ENCODE measurements at regions not wholly inside any gene's neighbourhood (a gene's known extent, or its start where the extent isn't known, plus 50 kb on each side); places are given as distances from the start of the nearest gene placed in this dataset.

DNA sequence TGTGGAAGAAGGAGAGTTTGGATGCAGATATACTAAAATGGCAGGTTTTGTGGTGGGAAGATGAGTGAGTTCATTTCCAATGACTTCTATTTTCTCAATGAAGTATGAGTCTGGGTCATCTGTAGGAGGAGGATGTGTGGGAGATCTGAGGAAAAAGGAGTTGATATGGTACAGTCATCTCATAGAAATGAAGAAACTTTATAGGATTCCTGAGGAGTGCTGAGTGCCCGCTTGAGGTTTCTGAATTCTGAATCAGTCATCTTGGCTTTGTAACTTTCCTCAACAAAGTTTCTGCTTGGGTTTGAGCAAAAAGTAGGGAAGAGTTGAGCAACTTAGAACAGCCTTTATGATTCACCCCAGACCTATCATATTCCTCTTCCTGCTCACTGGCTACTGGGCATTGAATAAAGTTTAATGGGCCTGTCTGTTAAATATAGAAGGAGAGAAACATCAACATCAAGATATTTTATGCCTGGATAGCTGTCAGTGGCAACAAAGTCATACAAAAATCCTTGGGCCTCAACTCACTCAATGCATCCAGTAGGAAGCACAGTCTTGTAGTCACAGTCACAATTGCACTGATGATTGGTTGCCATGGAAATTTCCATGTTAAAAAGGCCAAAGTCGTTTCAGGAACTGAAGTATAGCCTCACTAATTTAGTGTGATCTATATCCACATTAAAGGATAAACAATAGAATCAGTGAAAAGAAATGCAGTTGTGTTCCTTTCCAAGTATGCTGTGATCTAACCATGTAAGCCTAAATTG lies 284.7 kb downstream of the DUSP6 start:
- no peak overlapping the region for H3K27ac ChIP-seq
- TF ChIP-seq POLR2AphosphoS5 (IDR thresholded peaks at IDR 0.05) (no peak), EP300 (IDR thresholded peaks at IDR 0.05) (no peak), POLR2A (IDR thresholded peaks at IDR 0.05) (no peak), CTCF (IDR thresholded peaks at IDR 0.05) (no peak)
- H3K4me1 ChIP-seq = no peaks in the 10 kb centered on the region
- ATAC-seq (ENCODE audit: low FRiP score in 2 of 2) (no peak), DNase-seq (no peak)
- H3K27me3 ChIP-seq = no peaks in the 10 kb centered on the region
- WGBS, 2 donors = 64 to 78% methylated on average over 2 of the region's 2 CpGs
- H3K9me3 ChIP-seq = no peaks in the 10 kb centered on the region
- H3K4me3 ChIP-seq = no peak overlapping the region
- H3K36me3 ChIP-seq = no peaks in the 10 kb centered on the region

DNA sequence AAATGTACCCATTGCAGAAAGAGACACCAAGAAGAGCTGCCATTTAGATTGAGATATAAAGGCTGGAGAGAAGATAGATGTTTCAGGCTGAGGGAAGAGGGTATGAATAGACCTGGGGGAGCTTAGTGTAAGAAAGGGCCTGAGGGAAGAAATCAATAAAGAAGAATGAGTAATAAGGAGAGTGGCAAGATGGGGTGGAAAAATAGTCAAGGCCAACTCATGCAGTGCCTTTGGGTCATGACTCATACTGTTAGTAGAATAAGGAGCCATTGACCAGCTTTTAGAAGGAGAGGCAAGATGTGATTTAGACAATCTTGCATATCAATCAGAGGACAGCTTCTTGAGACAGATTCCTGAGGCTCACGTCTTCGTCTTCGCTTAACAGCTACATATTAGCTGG lies 287.5 kb downstream of the DUSP6 start:
- TF ChIP-seq EP300 (IDR thresholded peaks at IDR 0.05) (no peak), POLR2A (IDR thresholded peaks at IDR 0.05) (no peak), POLR2AphosphoS5 (IDR thresholded peaks at IDR 0.05) (no peak), CTCF (IDR thresholded peaks at IDR 0.05) (no peak)
- no peak overlapping the region for H3K27ac ChIP-seq
- H3K27me3 ChIP-seq = no peaks in the 10 kb centered on the region
- no peaks in the 10 kb centered on the region for H3K36me3 ChIP-seq
- DNase-seq (no peak), ATAC-seq (ENCODE audit: low FRiP score in 2 of 2) (no peak)
- no peaks in the 10 kb centered on the region for H3K9me3 ChIP-seq
- H3K4me3 ChIP-seq = no peak overlapping the region
- no peaks in the 10 kb centered on the region for H3K4me1 ChIP-seq
- WGBS, 2 donors = 97 to 99% methylated on average over 3 of the region's 3 CpGs

DNA sequence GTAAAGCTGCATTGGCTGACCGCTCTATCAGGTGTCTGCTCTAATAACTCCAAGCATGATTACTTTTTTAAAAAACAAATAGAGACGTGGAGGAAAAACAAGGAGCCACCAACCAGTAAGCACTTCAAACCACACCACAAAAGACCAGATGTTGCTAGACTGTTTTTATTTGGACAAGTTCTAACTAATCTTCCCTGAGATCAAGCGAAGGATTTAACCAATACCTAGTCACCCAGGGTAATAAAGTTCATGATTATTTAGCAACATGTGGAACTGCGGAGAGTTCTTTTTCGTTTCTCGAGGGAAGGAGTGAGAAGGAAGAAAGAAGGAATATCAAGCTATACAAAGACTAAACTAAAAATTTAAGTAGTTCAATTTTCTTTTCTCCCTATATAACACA lies 288.1 kb downstream of the DUSP6 start:
- no peak for ATAC-seq (ENCODE audit: low FRiP score in 2 of 2)
- DNase-seq = no peak
- TF ChIP-seq EP300 (IDR thresholded peaks at IDR 0.05) (no peak), POLR2AphosphoS5 (IDR thresholded peaks at IDR 0.05) (no peak), CTCF (IDR thresholded peaks at IDR 0.05) (no peak), POLR2A (IDR thresholded peaks at IDR 0.05) (no peak)
- Histone ChIP-seq H3K4me3 (no peak overlapping the region), H3K27ac (no peak overlapping the region), H3K27me3 (no peaks in the 10 kb centered on the region), H3K9me3 (no peaks in the 10 kb centered on the region), H3K36me3 (no peaks in the 10 kb centered on the region), H3K4me1 (no peaks in the 10 kb centered on the region)
- WGBS, 2 donors = 84 to 93% methylated on average over 6 of the region's 6 CpGs

DNA sequence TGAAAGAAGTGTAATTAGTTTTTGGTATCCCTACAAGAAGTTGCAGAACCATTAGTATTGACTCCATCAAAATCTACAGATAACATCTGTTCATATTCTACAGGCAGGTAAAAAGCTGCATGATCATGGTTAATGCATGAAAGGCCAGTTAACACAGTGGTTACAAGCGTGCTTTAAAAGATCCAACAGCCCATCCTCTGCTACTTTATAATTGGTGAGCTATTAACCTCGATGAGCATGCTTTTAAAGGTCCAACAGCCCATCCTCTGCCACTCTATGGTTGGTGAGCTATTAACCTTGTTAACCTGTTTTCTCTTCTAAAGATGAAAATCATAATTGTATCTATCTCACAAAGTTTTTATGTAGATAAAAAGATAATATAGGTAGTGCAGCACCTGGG lies 289.3 kb downstream of the DUSP6 start:
- 66 to 74% methylated on average over 2 of the region's 2 CpGs for WGBS, 2 donors
- Histone ChIP-seq H3K27me3 (no peaks in the 10 kb centered on the region), H3K9me3 (no peaks in the 10 kb centered on the region), H3K4me3 (no peak overlapping the region), H3K36me3 (no peaks in the 10 kb centered on the region), H3K4me1 (no peaks in the 10 kb centered on the region), H3K27ac (no peak overlapping the region)
- no peak for ATAC-seq (ENCODE audit: low FRiP score in 2 of 2)
- TF ChIP-seq POLR2A (IDR thresholded peaks at IDR 0.05) (no peak), EP300 (IDR thresholded peaks at IDR 0.05) (no peak), POLR2AphosphoS5 (IDR thresholded peaks at IDR 0.05) (no peak), CTCF (IDR thresholded peaks at IDR 0.05) (no peak)
- DNase-seq = no peak
